Peyer's patch (tissue), 4 donors: ENCODE measurements at regions not wholly inside any gene's neighbourhood (a gene's known extent, or its start where the extent isn't known, plus 50 kb on each side); places are given as distances from the start of the nearest gene placed in this dataset.

Experiments
- CTCF ChIP-seq, 6 experiments: fragments of 450-650 bp in 4 of 6; fragments of 200-600 bp in 2 of 6; sonication (generic) in 1 of 6; IDR thresholded peaks; one replicate each; pipeline ENCODE4 v1.5.1; 2017 to 2019; ENCODE audit warnings: antibody characterized with exemption in 6 of 6, mild to moderate bottlenecking in 3 of 6, moderate library complexity in 1 of 6
- POLR2A ChIP-seq, 2 donors: fragments of 450-650 bp; IDR thresholded peaks; one replicate each; pipeline ENCODE4 v1.5.1; 2017; ENCODE audit warnings: antibody characterized with exemption in 2 of 2, mild to moderate bottlenecking in 2 of 2, moderate library complexity in 2 of 2

- TF ChIP-seq CTCF (IDR thresholded peaks at IDR 0.05), result no peak
- TF ChIP-seq POLR2A (IDR thresholded peaks at IDR 0.05), result no peak
These were observed 112.4 kb upstream of the VANGL1 start for GRCh38 chr1:115529216-115529897.
